H1 (cell line): ENCODE measurements at regions not wholly inside any gene's neighbourhood (a gene's known extent, or its start where the extent isn't known, plus 50 kb on each side); places are given as distances from the start of the nearest gene placed in this dataset.

ENCODE experiments used
- CHD7 ChIP-seq: fragments of 300-600 bp; sonication (generic); IDR thresholded peaks from 2 replicates; pipeline ENCODE4 v1.7.1; 2012; ENCODE audit warnings: low read length, moderate library complexity, mild to moderate bottlenecking, inconsistent platforms; ENCODE audit not compliant: insufficient replicate concordance
- EGR1 ChIP-seq: IDR thresholded peaks from 2 replicates; pipeline ENCODE4 v1.6.1; 2011; ENCODE audit warnings: low read depth, low read length, borderline replicate concordance
- EP300 ChIP-seq, 2 experiments: IDR thresholded peaks; 1 replicate in 1 of 2; 2 replicates in 1 of 2; pipeline ENCODE4 v1.6.1; 2011 to 2012; ENCODE audit warnings: low read depth in 2 of 2, low read length in 2 of 2, mild to moderate bottlenecking in 2 of 2, borderline replicate concordance in 1 of 2, inconsistent platforms in 1 of 2, moderate library complexity in 1 of 2
- GABPA ChIP-seq: IDR thresholded peaks from 2 replicates; pipeline ENCODE4 v1.6.1; 2011; ENCODE audit warnings: mild to moderate bottlenecking, low read length, moderate library complexity, borderline replicate concordance; ENCODE audit not compliant: insufficient read depth
- KDM4A ChIP-seq: IDR thresholded peaks from one replicate; pipeline ENCODE4 v1.7.1; 2012; ENCODE audit warnings: low read depth, mild to moderate bottlenecking, moderate library complexity, low read length, inconsistent platforms; ENCODE audit not compliant: severe bottlenecking
- NANOG ChIP-seq: IDR thresholded peaks from 2 replicates; pipeline ENCODE4 v1.6.1; 2011; ENCODE audit warnings: low read length, low read depth, mild to moderate bottlenecking, inconsistent platforms; ENCODE audit not compliant: insufficient read depth, poor library complexity, severe bottlenecking
- RAD21 ChIP-seq, 2 experiments: IDR thresholded peaks in 1 of 2; conservative IDR thresholded peaks in 1 of 2; 2 replicates each; pipeline ENCODE4 v1.6.1; 2011; ENCODE audit warnings: low read depth in 2 of 2, low read length in 2 of 2, improper control_type of control experiment in 1 of 2, inconsistent platforms in 1 of 2, mild to moderate bottlenecking in 1 of 2, moderate library complexity in 1 of 2
- SP2 ChIP-seq: IDR thresholded peaks from 2 replicates; pipeline ENCODE4 v1.6.1; 2012; ENCODE audit warnings: mild to moderate bottlenecking, low read length, inconsistent platforms

GRCh38 chr14:97159124-97159523, 361.9 kb downstream of the VRK1 start (continued):
- TF ChIP-seq CHD7 (no peak), NANOG (no peak), EP300 (IDR thresholded peaks at IDR 0.05; ENCODE audit: borderline replicate concordance in 1 of 2, low read depth in 2 of 2, low read length in 2 of 2) (no peak), EGR1 (no peak), GABPA (no peak), SP2 (no peak), RAD21 (IDR thresholded peaks at IDR 0.05 in 1 of 2, conservative IDR thresholded peaks at IDR 0.05 in 1 of 2; ENCODE audit: low read depth in 2 of 2, low read length in 2 of 2) (no peak), KDM4A (no peak)
- TF ChIP-seq, all 59 proteins: peak for 0
